ENCODE measurements at regions not wholly inside any gene's neighbourhood (a gene's known extent, or its start where the extent isn't known, plus 50 kb on each side); places are given as distances from the start of the nearest gene placed in this dataset.

GRCh38 chrX:98605941-98606340 is 1722.2 kb downstream of the RPA4 start:
- Mint-ChIP-seq H3K36me3 (peaks cover 8% of the 10 kb centered on the region), H3K27ac (no peak overlapping the region), H3K27me3 (no peaks in the 10 kb centered on the region), H3K4me3 (no peak overlapping the region), H3K4me1 (ENCODE audit: unreplicated experiment) (peaks cover 21% of the 10 kb centered on the region), H3K9me3 (peaks cover 8% of the 10 kb centered on the region)
- DNase-seq (ENCODE audit: extremely low spot score, unreplicated experiment): no peak
- no peak for TF ChIP-seq CTCF (conservative IDR thresholded peaks at IDR 0.05)

GRCh38 chrX:98607739-98608138 is 1724.0 kb downstream of the RPA4 start:
- H3K27me3 Mint-ChIP-seq: no peaks in the 10 kb centered on the region
- peaks cover 27% of the 10 kb centered on the region for H3K4me1 Mint-ChIP-seq (ENCODE audit: unreplicated experiment)
- peaks cover 2% of the 10 kb centered on the region for H3K36me3 Mint-ChIP-seq
- H3K9me3 Mint-ChIP-seq: peaks cover 8% of the 10 kb centered on the region
- H3K4me3 Mint-ChIP-seq: no peak overlapping the region
- no peak overlapping the region for H3K27ac Mint-ChIP-seq
- no peak for DNase-seq (ENCODE audit: extremely low spot score, unreplicated experiment)
- TF ChIP-seq CTCF (conservative IDR thresholded peaks at IDR 0.05): no peak

GRCh38 chrX:98627645-98628044 is 1743.9 kb downstream of the RPA4 start:
- Mint-ChIP-seq H3K9me3 (peaks cover 3% of the 10 kb centered on the region), H3K4me3 (no peak overlapping the region), H3K4me1 (ENCODE audit: unreplicated experiment) (no peaks in the 10 kb centered on the region), H3K27me3 (no peaks in the 10 kb centered on the region), H3K27ac (no peak overlapping the region), H3K36me3 (peaks cover under 1% of the 10 kb centered on the region)
- no peak for TF ChIP-seq CTCF (conservative IDR thresholded peaks at IDR 0.05)
- DNase-seq (ENCODE audit: extremely low spot score, unreplicated experiment): no peak

- peaks cover 18% of the 10 kb centered on the region for H3K9me3 Mint-ChIP-seq
- no peak for TF ChIP-seq CTCF (conservative IDR thresholded peaks at IDR 0.05)
- no peak for DNase-seq (ENCODE audit: extremely low spot score, unreplicated experiment)
- H3K27me3 Mint-ChIP-seq: no peaks in the 10 kb centered on the region
- H3K36me3 Mint-ChIP-seq: peaks cover 16% of the 10 kb centered on the region
- no peak overlapping the region for H3K4me3 Mint-ChIP-seq
- no peak overlapping the region for H3K27ac Mint-ChIP-seq
- no peaks in the 10 kb centered on the region for H3K4me1 Mint-ChIP-seq (ENCODE audit: unreplicated experiment)
Measured at GRCh38 chrX:98637451-98637850, 1753.7 kb downstream of the RPA4 start.

GRCh38 chrX:98646351-98646750 is 1762.6 kb downstream of the RPA4 start:
- Mint-ChIP-seq H3K36me3 (peaks cover 11% of the 10 kb centered on the region), H3K27ac (no peak overlapping the region), H3K9me3 (peaks cover 5% of the 10 kb centered on the region), H3K4me3 (no peak overlapping the region), H3K4me1 (ENCODE audit: unreplicated experiment) (no peaks in the 10 kb centered on the region), H3K27me3 (no peaks in the 10 kb centered on the region)
- TF ChIP-seq CTCF (conservative IDR thresholded peaks at IDR 0.05): no peak
- no peak for DNase-seq (ENCODE audit: extremely low spot score, unreplicated experiment)

GRCh38 chrX:98654565-98654964 is 1755.5 kb downstream of the PCDH19 start:
- no peak overlapping the region for H3K4me3 Mint-ChIP-seq
- no peak overlapping the region for H3K27ac Mint-ChIP-seq
- no peak for TF ChIP-seq CTCF (conservative IDR thresholded peaks at IDR 0.05)
- DNase-seq (ENCODE audit: extremely low spot score, unreplicated experiment): no peak
- peaks cover 4% of the 10 kb centered on the region for H3K4me1 Mint-ChIP-seq (ENCODE audit: unreplicated experiment)
- H3K9me3 Mint-ChIP-seq: peaks cover 5% of the 10 kb centered on the region
- peaks cover 9% of the 10 kb centered on the region for H3K36me3 Mint-ChIP-seq
- H3K27me3 Mint-ChIP-seq: no peaks in the 10 kb centered on the region

All from type B pancreatic cell (in vitro differentiated cells).